ENCODE measurements at regions not wholly inside any gene's neighbourhood (a gene's known extent, or its start where the extent isn't known, plus 50 kb on each side); places are given as distances from the start of the nearest gene placed in this dataset.

- TF ChIP-seq POLR2A (IDR thresholded peaks at IDR 0.05): no peak
- no peak for TF ChIP-seq CTCF (IDR thresholded peaks at IDR 0.05)
Observed at GRCh38 chr4:96691521-96691920, 851.6 kb downstream of the PDHA2 start.

GRCh38 chr4:96698831-96699230 is 858.9 kb downstream of the PDHA2 start:
- no peaks in the 10 kb centered on the region for H3K27me3 ChIP-seq
- TF ChIP-seq POLR2A (IDR thresholded peaks at IDR 0.05): no peak
- no peak for TF ChIP-seq CTCF (IDR thresholded peaks at IDR 0.05)
- no peak overlapping the region for H3K27ac ChIP-seq
- H3K9me3 ChIP-seq: no peaks in the 10 kb centered on the region
- no peak overlapping the region for H3K4me3 ChIP-seq
- ATAC-seq: no peak
- intact Hi-C loops (cut with DNase I): no loop called here
- H3K36me3 ChIP-seq: no peaks in the 10 kb centered on the region
- H3K4me1 ChIP-seq: no peaks in the 10 kb centered on the region
- 80 to 92% (median 86%) methylated on average over 2 of the region's 2 CpGs for WGBS, 4 donors
- DNase-seq: no peak

More at GRCh38 chr4:96691521-96691920, 851.6 kb downstream of the PDHA2 start:
- DNase-seq (no peak), ATAC-seq (no peak)
- no peak overlapping the region for H3K4me3 ChIP-seq
- H3K9me3 ChIP-seq: no peaks in the 10 kb centered on the region
- no peaks in the 10 kb centered on the region for H3K36me3 ChIP-seq
- no peaks in the 10 kb centered on the region for H3K27me3 ChIP-seq
- no peak overlapping the region for H3K27ac ChIP-seq
- H3K4me1 ChIP-seq: no peaks in the 10 kb centered on the region
- intact Hi-C loops (cut with DNase I): no loop called here
- WGBS, 4 donors: 84 to 88% (median 86%) methylated on average over 5 of the region's 5 CpGs

GRCh38 chr4:96703265-96703664 is 863.4 kb downstream of the PDHA2 start:
- intact Hi-C loops (cut with DNase I): no loop called here
- Histone ChIP-seq H3K27ac (no peak overlapping the region), H3K27me3 (no peaks in the 10 kb centered on the region), H3K4me1 (no peaks in the 10 kb centered on the region), H3K9me3 (no peaks in the 10 kb centered on the region), H3K4me3 (no peak overlapping the region), H3K36me3 (no peaks in the 10 kb centered on the region)
- ATAC-seq (no peak), DNase-seq (no peak)
- WGBS, 4 donors: 56 to 61% (median 59%) methylated on average over 2 of the region's 2 CpGs
- TF ChIP-seq CTCF (IDR thresholded peaks at IDR 0.05) (no peak), POLR2A (IDR thresholded peaks at IDR 0.05) (no peak)

- no peak for ATAC-seq
- intact Hi-C loops (cut with DNase I): no loop called here
- Histone ChIP-seq H3K9me3 (no peaks in the 10 kb centered on the region), H3K27ac (no peak overlapping the region), H3K27me3 (no peaks in the 10 kb centered on the region), H3K4me1 (no peaks in the 10 kb centered on the region), H3K36me3 (no peaks in the 10 kb centered on the region), H3K4me3 (no peak overlapping the region)
- TF ChIP-seq CTCF (IDR thresholded peaks at IDR 0.05): no peak
- no peak for TF ChIP-seq POLR2A (IDR thresholded peaks at IDR 0.05)
- no peak for DNase-seq
- 74 to 96% (median 85%) methylated on average over 1 of the region's 1 CpG for WGBS, 4 donors
Observed at GRCh38 chr4:96708766-96709165, 868.9 kb downstream of the PDHA2 start.
